K562 (cell line): ENCODE measurements at regions not wholly inside any gene's neighbourhood (a gene's known extent, or its start where the extent isn't known, plus 50 kb on each side); places are given as distances from the start of the nearest gene placed in this dataset.

ENCODE experiments used
- ATAC-seq: fragments of 200-7000 bp; cut with Tn5 transposase; 3 replicates; pipeline ENCODE4 v1.9.1; 2020; ENCODE audit warnings: moderate library complexity
- BruUV-seq: library from RNA; stranded (reverse); fragments of 400-500 nt; replicated peaks from 2 replicates; lab custom pipeline; 2021; lab: Mats Ljungman, UMichigan
- CTCF ChIA-PET: fragments of 300-600 bp; formaldehyde crosslinking; extraction: SDS; loops from one replicate; lab custom pipeline; 2021; ENCODE audit warnings: low intra/inter-chr PET ratio; lab: Yijun Ruan, JAX
- POLR2A ChIA-PET: fragments of 300-600, 350-650 bp; sonication (Branson Sonifier 250); formaldehyde crosslinking; extraction: SDS; loops from one replicate; lab custom pipeline; 2021; ENCODE audit warnings: antibody characterized with exemption, inconsistent platforms; lab: Yijun Ruan, JAX
- DNase-seq, 4 experiments: peaks; one replicate each; pipeline versions ENCODE4 v3.0.0 to v3.0.0-alpha.2; 2011 to 2018; ENCODE audit warnings: low spot score in 3 of 4, mixed read lengths in 3 of 4; ENCODE audit errors: extremely low read depth in 1 of 4
- FAIRE-seq: peaks from 2 replicates; lab custom pipeline; 2011; peaks lifted over from hg19 to GRCh38; lab: Jason Lieb, UNC
- H2AFZ ChIP-seq: 2 replicates; pipeline ENCODE4 v1.6.0; 2011; ENCODE audit warnings: low read depth, low read length, control low read depth, inconsistent platforms
- H3K27ac ChIP-seq: fragments of 200-600 bp; 3 replicates; pipeline ENCODE4 v1.8.0; 2011; ENCODE audit warnings: low read depth, mild to moderate bottlenecking, control low read depth, inconsistent platforms, low read length, moderate library complexity, mixed read lengths; ENCODE audit errors: extremely low read depth
- H3K27me3 ChIP-seq, 2 experiments: fragments of 300-600 bp in 1 of 2; 2 replicates in 1 of 2; 3 replicates in 1 of 2; pipeline versions ENCODE4 v1.6.0 to v1.8.0; 2011; ENCODE audit warnings: inconsistent platforms in 2 of 2, low read length in 2 of 2, mild to moderate bottlenecking in 1 of 2, mixed read lengths in 1 of 2, moderate library complexity in 1 of 2; ENCODE audit not compliant: control insufficient read depth in 2 of 2, insufficient read depth in 2 of 2
- H3K36me3 ChIP-seq: fragments of 300-600 bp; 3 replicates; pipeline ENCODE4 v1.8.0; 2011; ENCODE audit warnings: mild to moderate bottlenecking, low read length, inconsistent platforms; ENCODE audit not compliant: control insufficient read depth, insufficient read depth
- H3K4me1 ChIP-seq, 2 experiments: fragments of 200-600 bp in 1 of 2; replicated peaks in 1 of 2; 2 replicates in 1 of 2; 3 replicates in 1 of 2; pipeline versions ENCODE4 v1.5.1 to v1.8.0; 2011; ENCODE audit warnings: inconsistent platforms in 2 of 2, low read length in 2 of 2, mild to moderate bottlenecking in 1 of 2, mixed read lengths in 1 of 2, moderate library complexity in 1 of 2; ENCODE audit not compliant: control insufficient read depth in 2 of 2, insufficient read depth in 2 of 2
- H3K4me2 ChIP-seq: 2 replicates; pipeline ENCODE4 v1.6.1; 2011; ENCODE audit warnings: low read length, control low read depth, inconsistent platforms, mixed read lengths; ENCODE audit not compliant: insufficient read depth
- H3K4me3 ChIP-seq: fragments of 200-600 bp; sonication (generic), shearing (Covaris generic); 2 replicates; pipeline ENCODE4 v1.5.1; 2016; ENCODE audit warnings: control low read depth, inconsistent platforms
- H3K79me2 ChIP-seq: fragments of 200-600 bp; 3 replicates; pipeline ENCODE4 v1.8.0; 2011; ENCODE audit warnings: low read length, inconsistent platforms; ENCODE audit not compliant: control insufficient read depth, insufficient read depth
- H3K9ac ChIP-seq, 2 experiments: 2 replicates each; pipeline versions ENCODE4 v1.6.0 to v1.6.1; 2011; ENCODE audit warnings: low read depth in 2 of 2, low read length in 2 of 2, control low read depth in 1 of 2, inconsistent platforms in 1 of 2, mild to moderate bottlenecking in 1 of 2, mixed read lengths in 1 of 2; ENCODE audit not compliant: insufficient read depth in 1 of 2
- H3K9me1 ChIP-seq: one replicate; pipeline ENCODE4 v1.6.0; 2011; ENCODE audit warnings: inconsistent platforms, mild to moderate bottlenecking, low read length, moderate library complexity; ENCODE audit not compliant: control insufficient read depth, insufficient read depth
- H3K9me3 ChIP-seq: replicated peaks from 2 replicates; pipeline ENCODE4 v1.5.1; 2011; ENCODE audit warnings: low read depth, low read length, inconsistent platforms; ENCODE audit not compliant: control insufficient read depth, insufficient read depth
- H4K20me1 ChIP-seq: replicated peaks from 2 replicates; pipeline ENCODE4 v1.6.1; 2011; ENCODE audit warnings: low read length, inconsistent platforms, mixed read lengths; ENCODE audit not compliant: control insufficient read depth, insufficient read depth
- ARID2 ChIP-seq: fragments of 450-650 bp; IDR thresholded peaks from 2 replicates; pipeline ENCODE4 v1.6.1; 2017; ENCODE audit warnings: antibody characterized with exemption, mild to moderate bottlenecking
- BCLAF1 ChIP-seq, 2 experiments: fragments of 450-650 bp in 1 of 2; IDR thresholded peaks; 2 replicates each; pipeline ENCODE4 v1.6.1; 2011 to 2017; ENCODE audit warnings: low read depth in 2 of 2, antibody characterized with exemption in 1 of 2, borderline replicate concordance in 1 of 2, low read length in 1 of 2, mild to moderate bottlenecking in 1 of 2, mixed read lengths in 1 of 2; ENCODE audit not compliant: control insufficient read depth in 1 of 2
- CREBBP ChIP-seq: IDR thresholded peaks from one replicate; pipeline ENCODE4 v1.6.1; 2012; ENCODE audit warnings: low read depth, mild to moderate bottlenecking, control low read depth, inconsistent platforms, low read length
- HDAC1 ChIP-seq, 2 experiments: fragments of 450-650 bp; IDR thresholded peaks; 2 replicates each; pipeline ENCODE4 v1.6.1; 2016 to 2017; ENCODE audit warnings: inconsistent platforms in 1 of 2, mild to moderate bottlenecking in 1 of 2, moderate library complexity in 1 of 2
- ILF3 ChIP-seq: fragments of 450-650 bp; IDR thresholded peaks from 2 replicates; pipeline ENCODE4 v1.6.1; 2018; ENCODE audit warnings: antibody characterized with exemption, mild to moderate bottlenecking, moderate library complexity, borderline replicate concordance
- KDM5B ChIP-seq: fragments of 200-600 bp; sonication (generic); IDR thresholded peaks from 2 replicates; pipeline ENCODE4 v1.6.1; 2012; ENCODE audit warnings: low read depth, mild to moderate bottlenecking, moderate library complexity, low read length, control low read depth, inconsistent platforms; ENCODE audit not compliant: insufficient replicate concordance
- KLF1 ChIP-seq: fragments of 450-650 bp; IDR thresholded peaks from 2 replicates; pipeline ENCODE4 v1.6.1; 2016; ENCODE audit warnings: missing genetic modification characterization, missing compliant biosample characterization
- NFIC ChIP-seq: fragments of 450-650 bp; IDR thresholded peaks from 2 replicates; pipeline ENCODE4 v1.6.1; 2017; ENCODE audit warnings: mild to moderate bottlenecking, inconsistent platforms
- TAF7 ChIP-seq: fragments of 450-650 bp; IDR thresholded peaks from 2 replicates; pipeline ENCODE4 v1.6.1; 2016; ENCODE audit warnings: missing genetic modification characterization, missing compliant biosample characterization
- TCF7L2 ChIP-seq: fragments of 150-350 bp; IDR thresholded peaks from 2 replicates; pipeline ENCODE4 v1.6.1; 2016; ENCODE audit warnings: low read depth, mild to moderate bottlenecking, low read length, moderate library complexity
- ZNF57 ChIP-seq: fragments of 450-650 bp; formaldehyde crosslinking; IDR thresholded peaks from 2 replicates; pipeline ENCODE4 v1.4.0; 2020; ENCODE audit warnings: mild to moderate bottlenecking, moderate library complexity
- ZZZ3 ChIP-seq: fragments of 450-650 bp; IDR thresholded peaks from 2 replicates; pipeline ENCODE4 v1.6.1; 2016; ENCODE audit warnings: antibody characterized with exemption, mild to moderate bottlenecking, moderate library complexity
- WGBS: fragments of 100-300 bp; shearing (Covaris generic); methylation state at CpG from one replicate; pipeline ENCODE4 v1.1.6; 2016; ENCODE audit warnings: low coverage, mixed read lengths; ENCODE audit not compliant: insufficient coverage; ENCODE audit errors: missing lambda C conversion rate; 5-methylcytosine and 5-hydroxymethylcytosine counted together
- in situ Hi-C: fragments of 300-500 bp; cut with MboI; formaldehyde crosslinking; loops from 4 replicates; pipeline ENCODE4 v1.15.0; 2018; ENCODE audit warnings: inconsistent platforms, mixed read lengths
- intact Hi-C: fragments of 100-400 bp; cut with micrococcal nuclease; formaldehyde crosslinking; loops from 2 replicates; pipeline ENCODE4 v1.14.2; 2022
- TF ChIP-seq, protein P1 (sequence below): fragments of 250-450 bp; sonication (Bioruptor Pico); IDR thresholded peaks from 2 replicates; pipeline ENCODE4 v1.5.0; 2021
- TF ChIP-seq, protein P2 (sequence below): fragments of 450-650 bp; IDR thresholded peaks from 2 replicates; pipeline ENCODE4 v1.6.1; 2018; ENCODE audit not compliant: partially characterized antibody
- TF ChIP-seq, protein P3 (sequence below): IDR thresholded peaks from 2 replicates; pipeline ENCODE4 v1.6.1; 2012; ENCODE audit warnings: low read depth, low read length, improper control_type of control experiment, borderline replicate concordance

DNA sequence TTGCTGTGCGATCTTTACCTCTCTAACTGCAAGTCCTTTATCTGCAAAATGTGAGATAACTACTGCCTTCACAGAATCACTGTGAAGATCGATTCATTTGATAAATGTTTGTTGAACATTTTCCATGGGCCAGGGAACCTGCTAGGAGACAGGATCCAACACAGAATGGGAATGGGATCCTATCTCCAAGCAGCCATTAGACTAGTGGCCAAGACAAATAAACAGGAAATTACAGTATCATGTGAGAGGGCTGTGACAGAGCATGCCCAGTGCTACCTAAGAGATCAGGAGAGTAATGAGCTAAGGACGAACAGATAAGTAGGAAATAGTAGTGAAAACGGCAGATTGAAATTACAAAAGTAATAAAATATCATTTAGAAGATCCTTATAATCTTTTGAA lies 105.7 kb downstream of the GRIN2B start:
- H3K4me1 ChIP-seq = no peaks in the 10 kb centered on the region
- POLR2A ChIA-PET = no interaction called here
- H3K9me3 ChIP-seq = no peaks in the 10 kb centered on the region
- H3K27ac ChIP-seq = no peak overlapping the region
- no peak for DNase-seq
- no peak for ATAC-seq
- H3K27me3 ChIP-seq = peaks cover 0 to 7% of the 10 kb centered on the region in 2 experiments; a peak in 1 of 5 replicates
- no peak overlapping the region for H3K9ac ChIP-seq
- in situ Hi-C loops (no loop called here), intact Hi-C loops (no loop called here)
- WGBS = 4% methylated on average over 4 of the region's 4 CpGs
- no peak overlapping the region for H3K4me3 ChIP-seq
- no peak overlapping the region for H2AFZ ChIP-seq
- no peak overlapping the region for H3K4me2 ChIP-seq
- no peaks in the 10 kb centered on the region for H4K20me1 ChIP-seq
- CTCF ChIA-PET = no interaction called here
- FAIRE-seq = no peak
- H3K36me3 ChIP-seq = no peaks in the 10 kb centered on the region
- BruUV-seq = no TSS peak
- H3K79me2 ChIP-seq = no peaks in the 10 kb centered on the region
- H3K9me1 ChIP-seq = no peaks in the 10 kb centered on the region
- no peak for TF ChIP-seq ZZZ3
- TF ChIP-seq, protein P1, sequence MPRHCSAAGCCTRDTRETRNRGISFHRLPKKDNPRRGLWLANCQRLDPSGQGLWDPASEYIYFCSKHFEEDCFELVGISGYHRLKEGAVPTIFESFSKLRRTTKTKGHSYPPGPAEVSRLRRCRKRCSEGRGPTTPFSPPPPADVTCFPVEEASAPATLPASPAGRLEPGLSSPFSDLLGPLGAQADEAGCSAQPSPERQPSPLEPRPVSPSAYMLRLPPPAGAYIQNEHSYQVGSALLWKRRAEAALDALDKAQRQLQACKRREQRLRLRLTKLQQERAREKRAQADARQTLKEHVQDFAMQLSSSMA (CRISPR knock-in tag) = no peak
- TF ChIP-seq NFIC = no peak
- TF ChIP-seq, protein P2, sequence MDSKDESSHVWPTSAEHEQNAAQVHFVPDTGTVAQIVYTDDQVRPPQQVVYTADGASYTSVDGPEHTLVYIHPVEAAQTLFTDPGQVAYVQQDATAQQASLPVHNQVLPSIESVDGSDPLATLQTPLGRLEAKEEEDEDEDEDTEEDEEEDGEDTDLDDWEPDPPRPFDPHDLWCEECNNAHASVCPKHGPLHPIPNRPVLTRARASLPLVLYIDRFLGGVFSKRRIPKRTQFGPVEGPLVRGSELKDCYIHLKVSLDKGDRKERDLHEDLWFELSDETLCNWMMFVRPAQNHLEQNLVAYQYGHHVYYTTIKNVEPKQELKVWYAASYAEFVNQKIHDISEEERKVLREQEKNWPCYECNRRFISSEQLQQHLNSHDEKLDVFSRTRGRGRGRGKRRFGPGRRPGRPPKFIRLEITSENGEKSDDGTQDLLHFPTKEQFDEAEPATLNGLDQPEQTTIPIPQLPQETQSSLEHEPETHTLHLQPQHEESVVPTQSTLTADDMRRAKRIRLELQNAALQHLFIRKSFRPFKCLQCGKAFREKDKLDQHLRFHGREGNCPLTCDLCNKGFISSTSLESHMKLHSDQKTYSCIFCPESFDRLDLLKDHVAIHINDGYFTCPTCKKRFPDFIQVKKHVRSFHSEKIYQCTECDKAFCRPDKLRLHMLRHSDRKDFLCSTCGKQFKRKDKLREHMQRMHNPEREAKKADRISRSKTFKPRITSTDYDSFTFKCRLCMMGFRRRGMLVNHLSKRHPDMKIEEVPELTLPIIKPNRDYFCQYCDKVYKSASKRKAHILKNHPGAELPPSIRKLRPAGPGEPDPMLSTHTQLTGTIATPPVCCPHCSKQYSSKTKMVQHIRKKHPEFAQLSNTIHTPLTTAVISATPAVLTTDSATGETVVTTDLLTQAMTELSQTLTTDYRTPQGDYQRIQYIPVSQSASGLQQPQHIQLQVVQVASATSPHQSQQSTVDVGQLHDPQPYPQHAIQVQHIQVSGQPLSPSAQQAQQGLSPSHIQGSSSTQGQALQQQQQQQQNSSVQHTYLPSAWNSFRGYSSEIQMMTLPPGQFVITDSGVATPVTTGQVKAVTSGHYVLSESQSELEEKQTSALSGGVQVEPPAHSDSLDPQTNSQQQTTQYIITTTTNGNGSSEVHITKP = no peak
- TF ChIP-seq, protein P3, sequence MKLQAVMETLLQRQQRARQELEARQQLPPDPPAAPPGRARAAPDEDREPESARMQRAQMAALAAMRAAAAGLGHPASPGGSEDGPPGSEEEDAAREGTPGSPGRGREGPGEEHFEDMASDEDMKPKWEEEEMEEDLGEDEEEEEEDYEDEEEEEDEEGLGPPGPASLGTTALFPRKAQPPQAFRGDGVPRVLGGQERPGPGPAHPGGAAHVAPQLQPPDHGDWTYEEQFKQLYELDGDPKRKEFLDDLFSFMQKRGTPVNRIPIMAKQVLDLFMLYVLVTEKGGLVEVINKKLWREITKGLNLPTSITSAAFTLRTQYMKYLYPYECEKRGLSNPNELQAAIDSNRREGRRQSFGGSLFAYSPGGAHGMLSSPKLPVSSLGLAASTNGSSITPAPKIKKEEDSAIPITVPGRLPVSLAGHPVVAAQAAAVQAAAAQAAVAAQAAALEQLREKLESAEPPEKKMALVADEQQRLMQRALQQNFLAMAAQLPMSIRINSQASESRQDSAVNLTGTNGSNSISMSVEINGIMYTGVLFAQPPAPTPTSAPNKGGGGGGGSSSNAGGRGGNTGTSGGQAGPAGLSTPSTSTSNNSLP = no peak
- TF ChIP-seq KDM5B = no peak
- TF ChIP-seq CREBBP = no peak
- TF ChIP-seq ARID2 = no peak
- no peak for TF ChIP-seq ZNF57 (CRISPR knock-in tag)
- TF ChIP-seq TCF7L2 = no peak
- no peak for TF ChIP-seq BCLAF1 (IDR thresholded peaks at IDR 0.05; ENCODE audit: borderline replicate concordance in 1 of 2, control insufficient read depth in 1 of 2, low read depth in 2 of 2, low read length in 1 of 2)
- no peak for TF ChIP-seq KLF1 (tag)
- no peak for TF ChIP-seq TAF7
- TF ChIP-seq HDAC1 (IDR thresholded peaks at IDR 0.05) = no peak
- TF ChIP-seq ILF3 = no peak
